ENCODE measurements at regions not wholly inside any gene's neighbourhood (a gene's known extent, or its start where the extent isn't known, plus 50 kb on each side); places are given as distances from the start of the nearest gene placed in this dataset.

DNA sequence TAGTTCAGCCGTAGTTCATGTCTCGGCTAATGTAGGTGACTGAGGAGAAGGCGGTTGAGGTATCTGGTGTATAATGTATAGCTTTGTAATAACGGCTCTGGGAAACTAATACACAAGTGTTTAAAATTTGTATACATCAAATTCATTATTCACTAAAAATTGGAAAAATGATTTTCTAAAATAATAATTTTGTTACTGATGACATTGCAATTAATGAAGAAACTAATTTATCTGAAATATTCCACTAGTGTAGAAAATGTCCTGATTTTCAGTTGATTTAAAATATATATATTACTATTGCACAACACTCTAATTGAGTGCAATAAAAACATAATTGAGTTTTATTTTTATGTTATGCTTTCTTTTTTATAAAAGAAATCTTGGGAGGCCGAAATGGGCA lies 823.0 kb downstream of the TAF11L14 start:
- no peak for TF ChIP-seq YY1 (IDR thresholded peaks at IDR 0.05; ENCODE audit: insufficient read depth, insufficient read length)
- TF ChIP-seq ZNF274 (IDR thresholded peaks at IDR 0.05; ENCODE audit: low read depth, low read length) = no peak
- TF ChIP-seq SUZ12 (IDR thresholded peaks at IDR 0.05; ENCODE audit: extremely low read depth, insufficient read depth, insufficient read length) = no peak

All from NT2/D1 (cell line).